Activated CD8-positive, alpha-beta memory T cell treated with anti-CD3 and anti-CD28 coated beads, Interleukin-2, amount 50 U/mL, for 24 hours (primary cell): ENCODE measurements at regions not wholly inside any gene's neighbourhood (a gene's known extent, or its start where the extent isn't known, plus 50 kb on each side); places are given as distances from the start of the nearest gene placed in this dataset.

Experiments
- DNase-seq: peaks from one replicate; pipeline ENCODE4 v3.0.0-alpha.2; 2020; ENCODE audit errors: extremely low read depth

- no peak for DNase-seq
Observed at GRCh38 chr4:53815281-53815680, 224.0 kb upstream of the LNX1 start.

GRCh38 chr4:53813998-53814397 lies 222.7 kb upstream of the LNX1 start:
- no peak for DNase-seq

GRCh38 chr4:53810643-53811042 lies 219.4 kb upstream of the LNX1 start:
- no peak for DNase-seq

GRCh38 chr4:53809816-53810215 lies 218.5 kb upstream of the LNX1 start:
- no peak for DNase-seq

- no peak for DNase-seq
Observed at GRCh38 chr4:53805291-53805690, 214.0 kb upstream of the LNX1 start.

GRCh38 chr4:53804719-53805118 lies 213.4 kb upstream of the LNX1 start:
- DNase-seq = no peak

- DNase-seq = no peak
Observed at GRCh38 chr4:53802500-53802899, 211.2 kb upstream of the LNX1 start.

- no peak for DNase-seq
Observed at GRCh38 chr4:53801373-53801772, 210.1 kb upstream of the LNX1 start.

- DNase-seq = no peak
Observed at GRCh38 chr4:53800741-53801140, 209.5 kb upstream of the LNX1 start.

GRCh38 chr4:53793096-53793495 lies 201.8 kb upstream of the LNX1 start:
- no peak for DNase-seq

- DNase-seq = no peak
Observed at GRCh38 chr4:53790286-53790685, 199.0 kb upstream of the LNX1 start.

GRCh38 chr4:53788621-53789020 lies 197.3 kb upstream of the LNX1 start:
- no peak for DNase-seq

GRCh38 chr4:53788011-53788410 lies 196.7 kb upstream of the LNX1 start:
- no peak for DNase-seq

GRCh38 chr4:53786632-53787031 lies 195.3 kb upstream of the LNX1 start:
- DNase-seq = no peak

GRCh38 chr4:53785996-53786395 lies 194.7 kb upstream of the LNX1 start:
- no peak for DNase-seq

GRCh38 chr4:53784112-53784511 lies 192.8 kb upstream of the LNX1 start:
- no peak for DNase-seq

GRCh38 chr4:53783208-53783859 lies 192.0 kb upstream of the LNX1 start:
- no peak for DNase-seq

- DNase-seq = no peak
Observed at GRCh38 chr4:53782458-53782845, 191.2 kb upstream of the LNX1 start.

- no peak for DNase-seq
Observed at GRCh38 chr4:53781629-53782457, 190.6 kb upstream of the LNX1 start.

- DNase-seq = no peak
Observed at GRCh38 chr4:53780736-53781400, 189.6 kb upstream of the LNX1 start.

- DNase-seq = no peak
Observed at GRCh38 chr4:53779025-53779424, 187.7 kb upstream of the LNX1 start.

- no peak for DNase-seq
Observed at GRCh38 chr4:53778155-53778554, 186.9 kb upstream of the LNX1 start.
